Gastrocnemius medialis (tissue), 4 donors: ENCODE measurements at regions not wholly inside any gene's neighbourhood (a gene's known extent, or its start where the extent isn't known, plus 50 kb on each side); places are given as distances from the start of the nearest gene placed in this dataset.
A peak's percentile ranks its signal among the peaks of the same experiment; 100 is the strongest.

ENCODE experiments used
- ATAC-seq, 2 donors: fragments of 150-250 bp; one replicate each; pipeline ENCODE4 v1.9.1; 2016
- DNase-seq, 2 donors: peaks; one replicate each; pipeline ENCODE4 v3.0.0-alpha.2; 2019
- H3K27ac ChIP-seq, 4 donors: fragments of 200-600 bp; sonication (generic); 1 replicate in 1 of 4; 2 replicates in 3 of 4; pipeline ENCODE4 v1.5.1; 2016 to 2018; ENCODE audit warnings: mild to moderate bottlenecking in 2 of 4, moderate library complexity in 1 of 4
- H3K27me3 ChIP-seq, 3 donors: fragments of 200-600 bp; sonication (generic) in 2 of 3; 1 replicate in 1 of 3; 2 replicates in 2 of 3; pipeline versions ENCODE4 v1.5.1 to v1.6.0; 2016 to 2019; ENCODE audit warnings: mild to moderate bottlenecking in 1 of 3, moderate library complexity in 1 of 3
- H3K36me3 ChIP-seq, 2 donors: fragments of 200-600 bp; sonication (generic) in 1 of 2; one replicate each; pipeline ENCODE4 v1.5.1; 2017 to 2018
- H3K4me1 ChIP-seq, 2 donors: fragments of 200-600 bp; sonication (generic) in 1 of 2; one replicate each; pipeline ENCODE4 v1.5.1; 2016 to 2017; ENCODE audit warnings: mild to moderate bottlenecking in 2 of 2
- H3K4me3 ChIP-seq, 4 donors: fragments of 200-600 bp; sonication (generic) in 3 of 4; 1 replicate in 1 of 4; 2 replicates in 3 of 4; pipeline ENCODE4 v1.5.1; 2016 to 2019; ENCODE audit warnings: mild to moderate bottlenecking in 2 of 4
- H3K9me3 ChIP-seq, 3 donors: fragments of 200-600 bp; sonication (generic) in 2 of 3; 1 replicate in 1 of 3; 2 replicates in 2 of 3; pipeline ENCODE4 v1.5.1; 2016 to 2019
- CTCF ChIP-seq, 5 experiments: fragments of 450-650 bp in 3 of 5; fragments of 200-600 bp in 2 of 5; sonication (generic) in 2 of 5; IDR thresholded peaks in 4 of 5; conservative IDR thresholded peaks in 1 of 5; 1 replicate in 4 of 5; 2 replicates in 1 of 5; pipeline ENCODE4 v1.5.1; 2016 to 2019; ENCODE audit warnings: antibody characterized with exemption in 5 of 5, mild to moderate bottlenecking in 3 of 5, moderate library complexity in 3 of 5
- POLR2A ChIP-seq, 2 donors: fragments of 450-650 bp; IDR thresholded peaks; one replicate each; pipeline ENCODE4 v1.6.1; 2017; ENCODE audit warnings: antibody characterized with exemption in 2 of 2, mild to moderate bottlenecking in 2 of 2, moderate library complexity in 2 of 2
- in situ Hi-C, 4 donors: fragments of 200-750 bp; cut with MboI; loops; one replicate each; pipeline versions ENCODE4 v1.15.0 to v1.8.0; 2017; ENCODE audit warnings: low sequenced_read_pairs in 4 of 4
- intact Hi-C: fragments of 100-400 bp; cut with DNase I; formaldehyde crosslinking; loops from one replicate; pipeline ENCODE4 v1.15.1; 2023; ENCODE audit warnings: low total_unique reads

GRCh38 chr1:55673416-55673815 lies 458.3 kb upstream of the USP24 start:
- no peaks in the 10 kb centered on the region for H3K9me3 ChIP-seq
- in situ Hi-C loops (no loop called here), intact Hi-C loops (no loop called here)
- no peak overlapping the region for H3K27ac ChIP-seq
- peaks cover 0 to 6% of the 10 kb centered on the region in 2 donors for H3K4me1 ChIP-seq
- ATAC-seq (no peak), DNase-seq (no peak)
- H3K27me3 ChIP-seq, result no peaks in the 10 kb centered on the region
- no peak overlapping the region for H3K4me3 ChIP-seq
- no peaks in the 10 kb centered on the region for H3K36me3 ChIP-seq
- TF ChIP-seq CTCF (IDR thresholded peaks at IDR 0.05 in 4 of 5, conservative IDR thresholded peaks at IDR 0.05 in 1 of 5) (no peak), POLR2A (IDR thresholded peaks at IDR 0.05) (no peak)

DNA sequence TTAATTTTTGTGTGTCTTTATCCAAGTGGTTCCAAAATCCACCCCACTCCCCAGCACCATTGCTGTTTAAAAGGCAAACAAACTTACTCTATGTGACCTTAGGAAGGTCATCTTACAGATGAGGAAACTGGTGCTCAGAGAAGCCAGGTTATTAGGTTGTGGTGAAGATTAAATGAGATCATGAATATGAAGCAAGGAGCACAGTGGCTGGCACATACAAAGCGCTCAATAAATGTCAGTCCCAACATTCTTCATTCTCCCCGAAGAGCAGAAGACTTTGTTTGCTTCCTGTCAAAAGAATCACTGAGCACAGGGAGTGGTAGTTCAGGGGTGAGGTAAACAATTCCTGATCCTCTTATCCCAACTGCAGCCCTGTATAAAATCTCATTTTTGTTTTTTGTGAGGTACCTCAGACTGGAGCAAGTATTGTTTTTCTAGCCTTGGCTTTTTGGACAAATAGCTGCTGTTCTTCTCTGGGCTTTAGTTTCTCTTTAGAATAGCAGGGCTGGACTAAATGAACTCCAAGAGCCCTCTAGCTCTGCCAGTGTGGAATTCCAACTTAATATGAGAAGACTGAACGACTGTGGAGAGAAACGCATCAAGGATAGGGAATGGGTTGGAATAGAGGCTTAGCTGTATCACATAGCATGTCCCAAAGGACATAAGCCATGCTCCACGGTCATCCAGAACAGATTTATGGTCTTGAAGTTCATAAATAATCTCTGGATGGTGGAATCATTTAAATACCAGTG lies 455.3 kb upstream of the USP24 start:
- Histone ChIP-seq H3K36me3 (no peaks in the 10 kb centered on the region), H3K4me1 (peaks cover 0 to 6% of the 10 kb centered on the region in 2 donors), H3K27ac (peak overlapping the region; percentile 9 to 57 (median 48)), H3K4me3 (no peak overlapping the region), H3K27me3 (no peaks in the 10 kb centered on the region), H3K9me3 (no peaks in the 10 kb centered on the region)
- TF ChIP-seq CTCF (IDR thresholded peaks at IDR 0.05 in 4 of 5, conservative IDR thresholded peaks at IDR 0.05 in 1 of 5) (no peak), POLR2A (IDR thresholded peaks at IDR 0.05) (no peak)
- DNase-seq (no peak), ATAC-seq (peak; percentile 33 to 62)
- intact Hi-C loops (no loop called here), in situ Hi-C loops (no loop called here)

DNA sequence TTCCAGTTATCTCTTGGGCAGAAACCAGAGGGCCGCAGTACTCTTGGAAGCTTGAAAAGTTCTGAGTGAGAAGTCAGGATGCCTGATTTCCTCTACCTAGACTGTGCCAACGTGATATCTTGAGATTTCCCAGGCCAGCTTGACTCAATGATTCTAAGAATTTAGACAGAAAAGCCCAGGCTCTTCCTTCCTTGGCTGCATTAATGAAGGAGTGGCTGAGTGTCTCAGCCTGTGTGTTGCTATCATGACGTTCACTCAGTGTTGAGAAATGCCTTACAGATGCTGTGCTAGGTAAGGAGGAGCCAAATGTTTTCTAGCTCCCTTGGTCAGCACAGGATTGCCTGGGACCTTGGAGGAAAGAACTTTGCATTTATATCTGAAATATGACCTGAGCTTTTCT lies 454.1 kb upstream of the USP24 start:
- intact Hi-C loops (no loop called here), in situ Hi-C loops (no loop called here)
- TF ChIP-seq CTCF (IDR thresholded peaks at IDR 0.05 in 4 of 5, conservative IDR thresholded peaks at IDR 0.05 in 1 of 5) (no peak), POLR2A (IDR thresholded peaks at IDR 0.05) (no peak)
- DNase-seq (peak in 1 of 2 donors; percentile 35), ATAC-seq (peak; percentile 86 to 87)
- H3K9me3 ChIP-seq, result no peaks in the 10 kb centered on the region
- peaks cover 0 to 6% of the 10 kb centered on the region in 2 donors for H3K4me1 ChIP-seq
- H3K27me3 ChIP-seq, result no peaks in the 10 kb centered on the region
- H3K27ac ChIP-seq, result peak overlapping the region in 3 of 4 donors; percentile 31 to 57 (median 50)
- no peaks in the 10 kb centered on the region for H3K36me3 ChIP-seq
- no peak overlapping the region for H3K4me3 ChIP-seq

GRCh38 chr1:55662875-55663274 lies 447.7 kb upstream of the USP24 start:
- no peak for DNase-seq
- intact Hi-C loops (no loop called here), in situ Hi-C loops (no loop called here)
- no peak overlapping the region for H3K27ac ChIP-seq
- no peaks in the 10 kb centered on the region for H3K9me3 ChIP-seq
- no peak for ATAC-seq
- H3K36me3 ChIP-seq, result no peaks in the 10 kb centered on the region
- no peaks in the 10 kb centered on the region for H3K4me1 ChIP-seq
- no peak overlapping the region for H3K4me3 ChIP-seq
- no peak for TF ChIP-seq POLR2A (IDR thresholded peaks at IDR 0.05)
- H3K27me3 ChIP-seq, result no peaks in the 10 kb centered on the region

DNA sequence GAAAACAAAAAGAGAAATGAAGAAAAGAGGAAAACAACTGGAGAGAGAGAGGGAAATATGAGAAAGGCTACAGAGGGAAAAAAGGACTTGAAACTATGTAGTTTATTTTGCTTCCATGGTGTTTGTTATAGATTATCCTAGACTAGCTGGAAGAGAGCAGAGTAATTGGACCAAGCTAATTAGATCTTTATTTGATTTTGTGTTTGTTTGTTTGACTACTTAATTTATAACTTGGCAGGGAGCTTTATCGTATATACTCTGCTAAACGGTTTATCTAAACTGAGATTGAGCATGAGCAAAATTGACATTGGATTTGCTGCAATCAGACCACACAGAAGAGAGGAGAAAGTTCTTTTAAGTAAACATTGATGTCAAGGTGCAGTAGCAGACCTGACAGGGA lies 443.8 kb upstream of the USP24 start:
- DNase-seq (no peak), ATAC-seq (no peak)
- TF ChIP-seq POLR2A (IDR thresholded peaks at IDR 0.05) (no peak), CTCF (IDR thresholded peaks at IDR 0.05 in 4 of 5, conservative IDR thresholded peaks at IDR 0.05 in 1 of 5) (no peak)
- intact Hi-C loops, result no loop called here
- H3K27ac ChIP-seq, result no peak overlapping the region
- no peak overlapping the region for H3K4me3 ChIP-seq
- H3K4me1 ChIP-seq, result no peaks in the 10 kb centered on the region
- H3K27me3 ChIP-seq, result no peaks in the 10 kb centered on the region
- in situ Hi-C loops, result no loop called here
- H3K9me3 ChIP-seq, result no peaks in the 10 kb centered on the region
- no peaks in the 10 kb centered on the region for H3K36me3 ChIP-seq
